GM10266 (cell line): ENCODE measurements at regions not wholly inside any gene's neighbourhood (a gene's known extent, or its start where the extent isn't known, plus 50 kb on each side); places are given as distances from the start of the nearest gene placed in this dataset.

ENCODE experiments used
- DNase-seq: peaks from one replicate; pipeline ENCODE4 v3.0.0; 2012; ENCODE audit errors: extremely low spot score
- CTCF ChIP-seq: IDR thresholded peaks from 2 replicates; pipeline ENCODE4 v1.5.1; 2012; ENCODE audit warnings: mild to moderate bottlenecking, low read depth; ENCODE audit not compliant: control insufficient read depth, insufficient read depth; ENCODE audit errors: missing control alignments

DNA sequence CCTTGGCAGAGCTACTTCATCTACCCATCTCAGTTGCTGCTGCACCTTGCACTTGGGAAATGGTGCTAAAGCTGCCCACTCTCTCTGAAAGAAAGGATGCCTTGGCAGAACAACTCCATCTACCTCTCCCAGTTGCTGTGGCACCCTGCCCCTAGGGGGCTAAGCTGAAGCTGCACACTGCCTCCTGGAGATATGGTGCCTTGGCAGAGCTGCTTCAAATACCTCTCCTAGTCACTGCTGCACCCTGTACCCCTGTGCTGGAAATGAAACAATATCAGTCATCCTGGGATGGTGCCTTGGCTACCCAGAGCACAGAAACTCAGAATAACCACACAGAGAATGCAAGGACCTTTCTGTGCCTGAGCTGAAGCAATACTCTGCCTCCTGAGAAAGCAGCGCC lies 615.8 kb downstream of the DIAPH3 start:
- no peak for DNase-seq
- TF ChIP-seq CTCF, result no peak

DNA sequence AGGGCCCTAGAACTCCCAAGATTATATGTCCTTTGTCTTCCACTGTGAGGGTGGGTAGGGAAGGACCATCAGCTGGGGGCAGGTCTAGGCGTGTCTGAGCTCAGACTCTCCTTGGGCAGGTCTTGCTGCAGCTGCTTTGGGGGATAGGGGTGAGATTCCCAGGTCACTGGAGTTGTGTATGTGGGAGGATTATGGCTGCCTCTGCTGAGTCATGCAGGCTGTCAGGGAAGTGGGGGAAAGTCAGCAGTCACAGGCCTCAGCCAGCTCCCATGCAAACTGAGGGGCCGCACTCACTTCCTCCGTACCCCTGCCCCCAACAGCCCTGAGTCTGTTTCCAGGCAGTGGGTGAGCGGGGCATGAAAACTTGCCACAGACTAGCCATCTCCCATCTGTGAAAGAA lies 600.8 kb downstream of the DIAPH3 start:
- DNase-seq, result no peak
- TF ChIP-seq CTCF, result no peak

GRCh38 chr13:59566561-59566960 lies 597.2 kb downstream of the DIAPH3 start:
- no peak for DNase-seq
- no peak for TF ChIP-seq CTCF

- no peak for TF ChIP-seq CTCF
- DNase-seq, result no peak
Observed at GRCh38 chr13:59568306-59568705, 595.4 kb downstream of the DIAPH3 start.

DNA sequence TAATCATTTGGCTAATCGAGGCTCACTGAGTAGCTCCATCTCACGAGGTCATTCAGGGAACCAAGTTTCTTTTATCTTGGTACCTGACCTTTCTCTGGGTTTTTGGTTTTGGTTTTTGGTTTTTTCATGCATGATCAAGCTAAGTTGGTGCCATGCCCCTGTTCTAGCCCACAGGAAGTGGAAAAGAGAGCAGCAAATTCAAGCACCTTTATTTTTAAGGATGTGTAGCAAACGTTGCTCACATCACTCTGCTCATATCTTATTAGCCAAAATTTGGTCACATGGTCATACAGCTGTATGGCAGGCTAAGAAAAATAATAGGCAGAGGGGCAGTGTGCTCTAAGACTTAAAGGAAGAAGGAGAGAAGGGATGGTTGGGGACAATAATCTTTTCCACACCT lies 593.5 kb downstream of the DIAPH3 start:
- no peak for DNase-seq
- no peak for TF ChIP-seq CTCF

GRCh38 chr13:59584101-59584500 lies 579.6 kb downstream of the DIAPH3 start:
- TF ChIP-seq CTCF, result no peak
- no peak for DNase-seq

GRCh38 chr13:59584761-59585670 lies 578.7 kb downstream of the DIAPH3 start:
- TF ChIP-seq CTCF, result no peak
- no peak for DNase-seq
